Nephron (organoid): ENCODE measurements at regions not wholly inside any gene's neighbourhood (a gene's known extent, or its start where the extent isn't known, plus 50 kb on each side); places are given as distances from the start of the nearest gene placed in this dataset.

ENCODE experiments used
- H3K27ac Mint-ChIP-seq, 3 experiments: 2 replicates each; pipeline ENCODE4 v1.8.0; 2020; ENCODE audit warnings: mixed read lengths in 3 of 3, mild to moderate bottlenecking in 2 of 3, moderate library complexity in 1 of 3
- H3K27me3 Mint-ChIP-seq: 2 replicates; pipeline ENCODE4 v1.8.0; 2021; ENCODE audit warnings: low read depth, mild to moderate bottlenecking, moderate library complexity, mixed read lengths
- H3K36me3 Mint-ChIP-seq: 2 replicates; pipeline ENCODE4 v1.8.0; 2020; ENCODE audit warnings: low read depth, mixed read lengths
- H3K4me1 Mint-ChIP-seq: 2 replicates; pipeline ENCODE4 v1.8.0; 2020; ENCODE audit warnings: mixed read lengths
- H3K4me3 Mint-ChIP-seq, 3 experiments: 2 replicates each; pipeline ENCODE4 v1.8.0; 2020; ENCODE audit warnings: mild to moderate bottlenecking in 3 of 3, mixed read lengths in 3 of 3, moderate library complexity in 2 of 3
- H3K9me3 Mint-ChIP-seq: 2 replicates; pipeline ENCODE4 v1.8.0; 2020; ENCODE audit warnings: mixed read lengths
- CTCF ChIP-seq, 3 experiments: fragments of 200-600 bp; sonication (generic); IDR thresholded peaks; one replicate each; pipeline ENCODE4 v1.5.0; 2021; ENCODE audit warnings: antibody characterized with exemption in 3 of 3; ENCODE audit not compliant: unreplicated experiment in 3 of 3

GRCh38 chr1:229035054-229035747 lies 235.7 kb upstream of the RAB4A start:
- peak overlapping the region in 2 of 3 experiments; percentile 89 to 90 for H3K27ac Mint-ChIP-seq
- peaks cover 48% of the 10 kb centered on the region for H3K4me1 Mint-ChIP-seq
- H3K36me3 Mint-ChIP-seq, result no peaks in the 10 kb centered on the region
- TF ChIP-seq CTCF (IDR thresholded peaks at IDR 0.05; ENCODE audit: unreplicated experiment in 3 of 3), result no peak
- H3K4me3 Mint-ChIP-seq, result no peak overlapping the region
- H3K9me3 Mint-ChIP-seq, result peaks cover 5% of the 10 kb centered on the region
- peaks cover 23% of the 10 kb centered on the region for H3K27me3 Mint-ChIP-seq

GRCh38 chr1:229035748-229036082 lies 235.2 kb upstream of the RAB4A start:
- Mint-ChIP-seq H3K4me3 (no peak overlapping the region), H3K27ac (no peak overlapping the region), H3K4me1 (peaks cover 43% of the 10 kb centered on the region), H3K9me3 (peaks cover 5% of the 10 kb centered on the region), H3K36me3 (no peaks in the 10 kb centered on the region), H3K27me3 (peaks cover 23% of the 10 kb centered on the region)
- TF ChIP-seq CTCF (IDR thresholded peaks at IDR 0.05; ENCODE audit: unreplicated experiment in 3 of 3), result no peak

GRCh38 chr1:229037806-229038405 lies 233.0 kb upstream of the RAB4A start:
- H3K4me1 Mint-ChIP-seq, result peaks cover 22% of the 10 kb centered on the region
- H3K27me3 Mint-ChIP-seq, result peaks cover 7% of the 10 kb centered on the region
- no peak overlapping the region for H3K4me3 Mint-ChIP-seq
- no peak for TF ChIP-seq CTCF (IDR thresholded peaks at IDR 0.05; ENCODE audit: unreplicated experiment in 3 of 3)
- H3K9me3 Mint-ChIP-seq, result peaks cover 5% of the 10 kb centered on the region
- H3K36me3 Mint-ChIP-seq, result no peaks in the 10 kb centered on the region
- no peak overlapping the region for H3K27ac Mint-ChIP-seq

GRCh38 chr1:229040630-229041358 lies 230.1 kb upstream of the RAB4A start:
- Mint-ChIP-seq H3K36me3 (no peaks in the 10 kb centered on the region), H3K9me3 (peaks cover 5% of the 10 kb centered on the region), H3K27me3 (peaks cover 6% of the 10 kb centered on the region), H3K4me3 (no peak overlapping the region), H3K27ac (no peak overlapping the region), H3K4me1 (no peaks in the 10 kb centered on the region)
- TF ChIP-seq CTCF (IDR thresholded peaks at IDR 0.05; ENCODE audit: unreplicated experiment in 3 of 3), result no peak

GRCh38 chr1:229041946-229042345 lies 229.0 kb upstream of the RAB4A start:
- no peaks in the 10 kb centered on the region for H3K4me1 Mint-ChIP-seq
- H3K27ac Mint-ChIP-seq, result no peak overlapping the region
- TF ChIP-seq CTCF (IDR thresholded peaks at IDR 0.05; ENCODE audit: unreplicated experiment in 3 of 3), result no peak
- peaks cover 5% of the 10 kb centered on the region for H3K9me3 Mint-ChIP-seq
- no peaks in the 10 kb centered on the region for H3K36me3 Mint-ChIP-seq
- H3K4me3 Mint-ChIP-seq, result no peak overlapping the region
- peaks cover 6% of the 10 kb centered on the region for H3K27me3 Mint-ChIP-seq
